ENCODE measurements at regions not wholly inside any gene's neighbourhood (a gene's known extent, or its start where the extent isn't known, plus 50 kb on each side); places are given as distances from the start of the nearest gene placed in this dataset.

- ATAC-seq (peak in 1 of 2 donors; percentile 32), DNase-seq (no peak)
- intact Hi-C loops (cut with DNase I) = no loop called here
- H3K27ac ChIP-seq = no peak overlapping the region
- H3K9me3 ChIP-seq = no peaks in the 10 kb centered on the region
- no peaks in the 10 kb centered on the region for H3K27me3 ChIP-seq (ENCODE audit: low read depth)
- H3K36me3 ChIP-seq = no peaks in the 10 kb centered on the region
- H3K4me3 ChIP-seq = no peak overlapping the region
- no peak for TF ChIP-seq CTCF (IDR thresholded peaks at IDR 0.05)
- H3K4me1 ChIP-seq = peaks cover 8% of the 10 kb centered on the region
These were observed 1028.3 kb upstream of the NR2F2 start for GRCh38 chr15:95302206-95302605.

- Histone ChIP-seq H3K9me3 (no peaks in the 10 kb centered on the region), H3K27ac (no peak overlapping the region), H3K4me3 (no peak overlapping the region), H3K4me1 (peaks cover 8% of the 10 kb centered on the region), H3K27me3 (ENCODE audit: low read depth) (no peaks in the 10 kb centered on the region), H3K36me3 (no peaks in the 10 kb centered on the region)
- intact Hi-C loops (cut with DNase I) = no loop called here
- TF ChIP-seq CTCF (IDR thresholded peaks at IDR 0.05) = no peak
- DNase-seq (no peak), ATAC-seq (no peak)
These were observed 1027.7 kb upstream of the NR2F2 start for GRCh38 chr15:95302809-95303208.

- no peaks in the 10 kb centered on the region for H3K27me3 ChIP-seq (ENCODE audit: low read depth)
- TF ChIP-seq CTCF (IDR thresholded peaks at IDR 0.05) = no peak
- H3K9me3 ChIP-seq = no peaks in the 10 kb centered on the region
- intact Hi-C loops (cut with DNase I) = no loop called here
- H3K27ac ChIP-seq = peak overlapping the region; percentile 57
- DNase-seq (no peak), ATAC-seq (no peak)
- H3K36me3 ChIP-seq = no peaks in the 10 kb centered on the region
- H3K4me3 ChIP-seq = no peak overlapping the region
- H3K4me1 ChIP-seq = peaks cover 8% of the 10 kb centered on the region
These were observed 1026.8 kb upstream of the NR2F2 start for GRCh38 chr15:95303713-95304112.

- TF ChIP-seq CTCF (IDR thresholded peaks at IDR 0.05) = no peak
- no peaks in the 10 kb centered on the region for H3K9me3 ChIP-seq
- H3K36me3 ChIP-seq = no peaks in the 10 kb centered on the region
- no peaks in the 10 kb centered on the region for H3K27me3 ChIP-seq (ENCODE audit: low read depth)
- H3K4me1 ChIP-seq = peaks cover 8% of the 10 kb centered on the region
- peak overlapping the region; percentile 57 for H3K27ac ChIP-seq
- ATAC-seq (peak; percentile 45 to 56), DNase-seq (no peak)
- H3K4me3 ChIP-seq = no peak overlapping the region
- intact Hi-C loops (cut with DNase I) = no loop called here
These were observed 1026.2 kb upstream of the NR2F2 start for GRCh38 chr15:95304151-95304946.

GRCh38 chr15:95304947-95305400, 1025.5 kb upstream of the NR2F2 start:
- Histone ChIP-seq H3K27ac (peak overlapping the region; percentile 57), H3K9me3 (no peaks in the 10 kb centered on the region), H3K4me1 (peaks cover 8% of the 10 kb centered on the region), H3K4me3 (no peak overlapping the region), H3K36me3 (no peaks in the 10 kb centered on the region), H3K27me3 (ENCODE audit: low read depth) (no peaks in the 10 kb centered on the region)
- ATAC-seq (no peak), DNase-seq (no peak)
- TF ChIP-seq CTCF (IDR thresholded peaks at IDR 0.05) = no peak
- intact Hi-C loops (cut with DNase I) = no loop called here

All from lower lobe of right lung (tissue), 2 donors.